H54 (cell line): ENCODE measurements at regions not wholly inside any gene's neighbourhood (a gene's known extent, or its start where the extent isn't known, plus 50 kb on each side); places are given as distances from the start of the nearest gene placed in this dataset.

Experiments
- DNase-seq: peaks from one replicate; pipeline ENCODE4 v3.0.0; 2011; ENCODE audit warnings: low spot score, mixed read lengths; ENCODE audit not compliant: insufficient read length
- FAIRE-seq: peaks from 3 replicates; lab custom pipeline; 2011; peaks lifted over from hg19 to GRCh38; lab: Jason Lieb, UNC
- POLR2A ChIP-seq: IDR thresholded peaks from 2 replicates; pipeline ENCODE4 v1.6.1; 2011; ENCODE audit warnings: low read depth, mild to moderate bottlenecking, low read length

DNA sequence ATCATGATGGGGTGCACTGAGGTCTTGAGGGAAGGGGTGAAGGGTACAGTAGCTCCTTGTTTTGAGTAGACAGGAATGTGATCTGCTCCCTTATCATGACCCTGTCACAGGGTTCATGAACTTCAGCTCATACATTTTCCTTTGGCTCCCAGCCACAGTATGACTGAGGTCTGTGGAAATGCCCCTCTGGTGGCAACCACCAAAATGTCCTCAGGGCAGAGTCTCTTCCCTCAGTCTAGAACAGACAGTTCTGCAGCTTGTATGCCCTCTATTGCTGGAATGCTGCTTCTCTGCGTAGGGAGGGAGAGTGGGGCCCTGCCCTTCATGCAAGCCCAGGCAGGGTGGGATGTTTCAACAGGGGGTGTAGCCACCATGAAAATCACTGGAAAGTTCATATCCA lies 53.8 kb upstream of the SNCAIP start:
- TF ChIP-seq POLR2A = no peak
- DNase-seq = no peak
- FAIRE-seq = no peak

DNA sequence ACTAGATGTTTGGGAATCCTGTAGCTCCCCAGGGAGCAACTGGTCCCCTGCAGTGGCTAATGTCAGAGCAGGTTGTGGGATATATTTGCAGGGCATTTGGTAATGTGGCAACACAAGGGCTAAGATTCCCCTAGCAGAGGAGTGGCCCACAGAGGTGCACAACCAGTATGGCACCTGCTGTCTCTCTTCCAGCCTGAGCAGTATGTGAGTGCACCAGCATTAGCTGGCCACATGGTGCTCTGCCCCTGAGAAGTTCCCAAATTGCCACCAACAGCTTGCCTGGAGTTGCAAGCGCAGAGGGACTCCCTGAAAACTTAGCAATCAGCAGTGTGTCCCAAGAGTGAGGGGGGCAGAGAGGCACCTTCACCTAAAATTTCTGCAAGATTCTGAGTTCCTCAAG lies 53.2 kb upstream of the SNCAIP start:
- no peak for DNase-seq
- no peak for FAIRE-seq
- no peak for TF ChIP-seq POLR2A

DNA sequence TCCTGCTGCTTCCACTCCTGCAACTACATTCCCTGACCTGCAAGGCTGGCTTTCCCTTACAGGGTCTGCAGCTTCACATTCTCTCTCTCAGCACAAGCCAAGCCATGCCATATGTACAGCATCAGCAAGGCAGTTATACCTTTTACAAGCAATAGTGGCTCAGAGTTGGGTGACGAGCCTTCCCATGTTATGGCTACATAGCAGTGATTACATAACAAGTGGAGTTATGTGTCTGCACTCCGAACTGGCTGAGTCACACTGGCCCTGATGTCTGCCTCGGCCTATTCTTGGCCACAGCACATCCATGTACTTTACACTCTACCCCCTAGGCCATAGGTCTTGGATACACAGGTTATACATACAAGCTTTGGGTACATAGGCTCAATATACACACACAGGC lies 52.0 kb upstream of the SNCAIP start:
- TF ChIP-seq POLR2A = no peak
- FAIRE-seq = peak; percentile 85

DNA sequence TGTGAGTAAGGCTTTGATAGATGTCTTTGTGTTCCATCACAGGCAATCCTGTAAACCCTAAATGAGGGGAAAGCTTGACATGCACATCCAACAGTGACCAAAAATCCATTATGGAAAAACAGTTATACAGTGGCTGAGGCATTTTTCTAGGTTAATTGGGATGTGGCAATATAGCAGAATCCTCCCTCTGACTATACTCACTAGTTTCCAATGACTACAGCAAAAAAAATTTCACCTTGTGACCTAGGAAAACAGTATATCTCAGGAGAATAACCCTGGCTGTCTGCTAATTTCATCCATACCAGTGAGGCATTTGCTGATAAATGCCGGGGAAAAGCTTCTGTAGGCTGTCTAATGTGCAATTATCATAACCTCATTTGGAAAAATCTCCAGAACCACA lies 49.9 kb upstream of the SNCAIP start:
- no peak for DNase-seq
- TF ChIP-seq POLR2A = no peak
- no peak for FAIRE-seq

More for the DNA sequence above, 52.0 kb upstream of the SNCAIP start:
- DNase-seq = no peak
